Calu3 (cell line): ENCODE measurements at regions not wholly inside any gene's neighbourhood (a gene's known extent, or its start where the extent isn't known, plus 50 kb on each side); places are given as distances from the start of the nearest gene placed in this dataset.

ENCODE experiments used
- BruUV-seq: library from RNA; stranded (reverse); fragments of 400-500 nt; replicated peaks from 2 replicates; lab custom pipeline; 2021; lab: Mats Ljungman, UMichigan
- CTCF ChIA-PET: fragments of 300-600 bp; sonication (Branson Sonifier 250); formaldehyde crosslinking; loops from one replicate; lab custom pipeline; 2022; ENCODE audit warnings: antibody characterized with exemption; lab: Charles Lee
- DNase-seq: peaks from one replicate; pipeline ENCODE4 v3.0.0; 2022
- H3K27ac Mint-ChIP-seq: one replicate; pipeline ENCODE4 v1.8.0; 2022; ENCODE audit warnings: mixed read lengths; ENCODE audit not compliant: unreplicated experiment
- H3K27me3 Mint-ChIP-seq: one replicate; pipeline ENCODE4 v1.8.0; 2022; ENCODE audit warnings: mixed read lengths; ENCODE audit not compliant: unreplicated experiment
- H3K36me3 Mint-ChIP-seq: one replicate; pipeline ENCODE4 v1.8.0; 2022; ENCODE audit warnings: mild to moderate bottlenecking, moderate library complexity, mixed read lengths; ENCODE audit not compliant: insufficient read depth, unreplicated experiment
- H3K4me1 Mint-ChIP-seq: one replicate; pipeline ENCODE4 v1.8.0; 2022; ENCODE audit warnings: mild to moderate bottlenecking, low read depth, mixed read lengths; ENCODE audit not compliant: unreplicated experiment
- H3K4me3 Mint-ChIP-seq: one replicate; pipeline ENCODE4 v1.8.0; 2022; ENCODE audit warnings: mild to moderate bottlenecking, low read depth, moderate library complexity, mixed read lengths; ENCODE audit not compliant: unreplicated experiment
- H3K9me3 Mint-ChIP-seq: one replicate; pipeline ENCODE4 v1.8.0; 2022; ENCODE audit warnings: low read depth, mixed read lengths; ENCODE audit not compliant: unreplicated experiment
- CTCF ChIP-seq: fragments of 200-600 bp; IDR thresholded peaks from one replicate; pipeline ENCODE4 v1.8.0; 2022; ENCODE audit warnings: antibody characterized with exemption; ENCODE audit not compliant: unreplicated experiment
- intact Hi-C: fragments of 100-400 bp; cut with micrococcal nuclease; formaldehyde crosslinking; loops from one replicate; pipeline ENCODE4 v1.10.0; 2022; ENCODE audit not compliant: unreplicated experiment

GRCh38 chr14:98840511-98840910, 431.5 kb downstream of the BCL11B start:
- CTCF ChIA-PET: no interaction called here
- intact Hi-C loops: no loop called here

GRCh38 chr14:98844456-98844855, 427.5 kb downstream of the BCL11B start:
- Mint-ChIP-seq H3K4me3 (no peak overlapping the region), H3K9me3 (no peaks in the 10 kb centered on the region), H3K27ac (no peak overlapping the region), H3K36me3 (no peaks in the 10 kb centered on the region), H3K4me1 (no peaks in the 10 kb centered on the region), H3K27me3 (peaks cover 73% of the 10 kb centered on the region)
- no TSS peak for BruUV-seq
- intact Hi-C loops: no loop called here
- CTCF ChIA-PET: no interaction called here
- TF ChIP-seq CTCF: no peak
- no peak for DNase-seq

More at GRCh38 chr14:98840511-98840910, 431.5 kb downstream of the BCL11B start:
- Mint-ChIP-seq H3K27me3 (peaks cover 57% of the 10 kb centered on the region), H3K9me3 (peaks cover 4% of the 10 kb centered on the region), H3K4me1 (no peaks in the 10 kb centered on the region), H3K36me3 (no peaks in the 10 kb centered on the region), H3K27ac (no peak overlapping the region), H3K4me3 (no peak overlapping the region)
- TF ChIP-seq CTCF: no peak
- no TSS peak for BruUV-seq
- no peak for DNase-seq

GRCh38 chr14:98847521-98848468, 424.2 kb downstream of the BCL11B start:
- no TSS peak for BruUV-seq
- Mint-ChIP-seq H3K4me3 (no peak overlapping the region), H3K36me3 (no peaks in the 10 kb centered on the region), H3K9me3 (no peaks in the 10 kb centered on the region), H3K27me3 (peaks cover 43% of the 10 kb centered on the region), H3K27ac (no peak overlapping the region), H3K4me1 (no peaks in the 10 kb centered on the region)
- no peak for DNase-seq
- intact Hi-C loops: no loop called here
- CTCF ChIA-PET: no interaction called here
- no peak for TF ChIP-seq CTCF

- Mint-ChIP-seq H3K9me3 (peaks cover 3% of the 10 kb centered on the region), H3K36me3 (no peaks in the 10 kb centered on the region), H3K27ac (no peak overlapping the region), H3K27me3 (peaks cover 28% of the 10 kb centered on the region), H3K4me3 (no peak overlapping the region), H3K4me1 (no peaks in the 10 kb centered on the region)
- CTCF ChIA-PET: no interaction called here
- no TSS peak for BruUV-seq
- no peak for TF ChIP-seq CTCF
- no peak for DNase-seq
- intact Hi-C loops: no loop called here
These were observed 418.8 kb downstream of the BCL11B start for GRCh38 chr14:98853063-98853729.
